Activated CD4-positive, alpha-beta T cell treated with anti-CD3 and anti-CD28 coated beads for 36 hours (primary cell): ENCODE measurements at regions not wholly inside any gene's neighbourhood (a gene's known extent, or its start where the extent isn't known, plus 50 kb on each side); places are given as distances from the start of the nearest gene placed in this dataset.
A peak's percentile ranks its signal among the peaks of the same experiment; 100 is the strongest.

ENCODE experiments used
- ATAC-seq: fragments of 200-7000 bp; cut with Tn5 transposase; one replicate; pipeline ENCODE4 v1.10.0; 2021; ENCODE audit warnings: mild to moderate bottlenecking, moderate library complexity
- CTCF ChIA-PET: fragments of 350-600 bp; sonication (Branson Sonifier 250); formaldehyde crosslinking; loops from one replicate; lab custom pipeline; 2021; ENCODE audit warnings: antibody characterized with exemption; lab: Charles Lee
- POLR2A ChIA-PET: fragments of 350-600 bp; sonication (Branson Sonifier 250); formaldehyde crosslinking; loops from one replicate; lab custom pipeline; 2021; ENCODE audit warnings: antibody characterized with exemption, inconsistent platforms; lab: Charles Lee
- DNase-seq: peaks from one replicate; pipeline ENCODE4 v3.0.0-alpha.2; 2020
- H3K27ac Mint-ChIP-seq: one replicate; pipeline ENCODE4 v1.8.0; 2021; ENCODE audit warnings: mixed read lengths
- H3K27me3 Mint-ChIP-seq: one replicate; pipeline ENCODE4 v1.8.0; 2021; ENCODE audit warnings: mixed read lengths
- H3K36me3 Mint-ChIP-seq: one replicate; pipeline ENCODE4 v1.8.0; 2021; ENCODE audit warnings: low read depth, mixed read lengths
- H3K4me1 Mint-ChIP-seq: one replicate; pipeline ENCODE4 v1.8.0; 2021; ENCODE audit warnings: mixed read lengths
- H3K4me3 Mint-ChIP-seq: one replicate; pipeline ENCODE4 v1.8.0; 2021; ENCODE audit warnings: mild to moderate bottlenecking, moderate library complexity, mixed read lengths
- H3K9me3 Mint-ChIP-seq: one replicate; pipeline ENCODE4 v1.8.0; 2021; ENCODE audit warnings: low read depth, mixed read lengths
- intact Hi-C, 2 experiments: fragments of 100-400 bp; cut with DNase I in 1 of 2; cut with micrococcal nuclease in 1 of 2; formaldehyde crosslinking; loops; one replicate each; pipeline versions ENCODE4 v1.14.2 to v1.15.1; 2022 to 2024; cut with DNase I, micrococcal nuclease

DNA sequence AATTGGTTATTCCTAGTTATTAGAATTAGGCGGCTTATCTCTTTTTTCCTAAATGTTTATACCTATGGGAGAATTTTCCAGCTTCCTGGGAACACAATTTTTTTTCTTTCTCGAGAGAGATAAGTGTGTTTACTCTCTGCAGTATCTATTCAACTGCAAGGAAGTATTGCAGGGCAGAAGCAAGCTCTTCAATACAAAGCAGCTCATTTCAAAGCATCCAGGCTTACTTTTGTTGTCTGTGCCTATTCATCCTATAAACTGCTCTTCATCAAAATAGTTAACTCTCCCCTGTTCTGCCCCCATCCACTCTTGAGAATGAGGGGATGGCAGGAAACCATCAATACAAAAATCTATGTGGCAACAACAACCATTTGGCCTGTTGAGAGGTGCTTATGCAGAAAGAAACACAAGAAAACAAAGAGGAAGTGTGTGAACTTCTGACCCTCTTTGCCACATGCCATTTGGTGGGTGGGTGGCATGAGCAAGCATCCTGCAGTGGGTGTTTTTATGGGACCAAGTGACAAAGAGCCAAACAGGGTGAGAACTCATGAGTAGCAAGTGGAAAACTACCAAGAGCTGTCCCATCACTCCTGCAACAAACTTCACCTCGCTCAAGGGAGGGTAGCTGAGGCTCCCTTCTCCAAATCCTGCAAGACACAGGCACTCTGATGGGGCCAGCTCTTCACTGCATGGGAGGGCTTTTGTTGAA is 50.6 kb upstream of the MRPS6 start:
- Mint-ChIP-seq H3K36me3 (no peaks in the 10 kb centered on the region), H3K4me3 (no peak overlapping the region), H3K4me1 (peaks cover 11% of the 10 kb centered on the region), H3K9me3 (no peaks in the 10 kb centered on the region), H3K27ac (no peak overlapping the region), H3K27me3 (no peaks in the 10 kb centered on the region)
- POLR2A ChIA-PET, result interaction anchor here (0.6 to 1.4 kb wide), 2 partner anchors 75 to 1557 kb away, joined by 3 to 15 read pairs; no protein-coding TSS in a partner anchor
- intact Hi-C loops, result loop anchor here (1.0 to 5.0 kb wide), 3 partner anchors 45 to 75 kb away; no protein-coding TSS in a partner anchor
- peak; percentile 76 for DNase-seq
- CTCF ChIA-PET, result interaction anchor here (0.6 to 2.1 kb wide), 4 partner anchors 14 to 99 kb away, joined by 3 to 5 read pairs (median 3); no protein-coding TSS in a partner anchor
- peak; percentile 83 for ATAC-seq

DNA sequence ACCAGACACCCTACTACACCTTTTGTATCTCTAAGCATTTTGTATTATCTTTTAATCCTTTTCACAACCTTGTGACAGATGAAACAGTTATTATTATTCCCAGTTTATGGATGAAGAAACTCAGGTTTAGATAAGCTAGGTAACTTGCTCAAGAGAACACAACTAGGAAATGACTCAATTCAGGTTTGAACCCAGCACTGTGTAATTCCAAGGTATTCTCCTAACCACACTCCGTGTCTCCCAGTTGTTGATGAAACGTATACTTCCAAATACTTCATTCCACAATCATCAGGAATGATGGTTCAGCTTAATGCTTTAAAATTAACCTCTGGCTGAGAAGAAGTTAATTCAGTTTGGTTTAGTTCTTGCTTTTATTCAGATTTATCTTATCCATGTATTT is 51.7 kb upstream of the MRPS6 start:
- ChIA-PET POLR2A (no interaction called here), CTCF (interaction anchor here (0.8 to 2.1 kb wide), 3 partner anchors 9 to 98 kb away, joined by 4 to 6 read pairs (median 5); no protein-coding TSS in a partner anchor)
- Mint-ChIP-seq H3K9me3 (no peaks in the 10 kb centered on the region), H3K4me3 (no peak overlapping the region), H3K36me3 (no peaks in the 10 kb centered on the region), H3K27ac (no peak overlapping the region), H3K27me3 (no peaks in the 10 kb centered on the region), H3K4me1 (peaks cover 11% of the 10 kb centered on the region)
- ATAC-seq, result no peak
- intact Hi-C loops, result loop anchor here (5.0 kb wide), 2 partner anchors 44 to 74 kb away; no protein-coding TSS in a partner anchor
- DNase-seq, result no peak

DNA sequence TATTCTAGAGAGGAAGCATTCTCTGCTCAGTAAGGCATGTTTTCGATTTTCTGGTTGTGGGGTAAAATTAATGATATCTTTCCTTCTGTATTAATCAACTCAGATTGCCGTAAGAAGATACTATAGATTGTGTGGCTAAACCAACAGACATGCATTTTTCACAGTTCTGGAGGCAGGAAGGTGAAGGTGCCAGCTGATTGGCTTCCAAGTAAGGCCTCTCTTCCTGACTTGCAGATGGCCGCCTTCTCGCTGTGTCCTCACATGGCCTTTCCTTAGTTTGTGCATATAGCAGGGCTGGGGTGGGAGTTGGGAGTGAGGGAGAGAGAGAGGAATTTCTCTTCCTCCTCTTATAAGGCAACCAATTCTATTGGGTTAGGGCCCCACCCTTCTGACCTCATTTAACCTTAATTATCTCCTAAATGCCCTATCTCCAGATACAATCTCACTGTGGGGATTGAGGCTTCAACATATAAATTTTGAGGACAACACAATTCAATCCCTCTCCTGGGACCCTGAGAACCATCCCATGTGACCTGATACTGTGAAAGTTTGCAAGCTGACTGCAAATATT is 52.3 kb upstream of the MRPS6 start:
- Mint-ChIP-seq H3K4me1 (peaks cover 11% of the 10 kb centered on the region), H3K27ac (no peak overlapping the region), H3K9me3 (no peaks in the 10 kb centered on the region), H3K4me3 (no peak overlapping the region), H3K27me3 (no peaks in the 10 kb centered on the region), H3K36me3 (no peaks in the 10 kb centered on the region)
- DNase-seq, result no peak
- ChIA-PET CTCF (interaction anchor here (1.7 to 2.1 kb wide), 2 partner anchors 8 to 97 kb away, joined by 4 to 5 read pairs; no protein-coding TSS in a partner anchor), POLR2A (no interaction called here)
- ATAC-seq, result no peak
- intact Hi-C loops, result loop anchor here (5.0 kb wide), 2 partner anchors 44 to 74 kb away; no protein-coding TSS in a partner anchor

DNA sequence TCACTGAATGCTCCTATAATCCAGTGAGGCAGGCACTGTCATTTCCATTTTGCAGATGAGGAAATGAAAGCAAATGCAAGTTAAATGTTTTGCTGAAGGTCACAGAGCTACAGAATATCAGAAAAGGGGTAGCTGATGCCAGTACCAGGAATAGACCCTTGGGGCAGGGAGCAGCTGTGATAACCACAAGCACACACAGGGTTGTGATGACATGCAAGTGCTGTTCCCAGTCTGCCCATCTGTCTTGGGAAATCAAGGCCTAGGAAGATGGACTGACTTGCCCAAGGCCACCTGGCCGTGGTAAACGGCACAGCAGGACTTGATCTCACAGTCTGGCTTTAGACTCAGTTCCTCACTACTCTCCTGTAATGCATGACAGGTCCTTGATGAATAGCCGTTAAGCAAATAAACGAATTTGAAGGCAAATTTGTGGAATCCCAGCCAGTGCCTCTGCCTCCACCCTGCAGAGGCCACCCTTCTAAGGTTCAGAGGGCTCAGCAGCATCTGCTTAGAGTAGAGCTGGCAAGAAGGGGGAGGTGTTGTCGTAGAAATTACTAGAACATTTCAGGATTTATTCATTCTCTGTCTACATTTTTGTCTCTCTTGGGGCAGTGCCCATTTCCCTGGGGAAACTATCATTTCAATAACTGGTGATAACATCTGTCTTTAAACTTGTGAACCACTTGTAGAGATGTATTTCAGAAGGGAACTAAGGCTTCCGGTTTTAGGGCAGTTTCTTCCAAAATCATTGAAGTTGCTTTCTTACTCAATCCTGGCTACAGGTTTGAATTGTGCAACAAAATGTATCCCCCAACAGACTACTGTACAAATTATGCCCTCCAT is 53.2 kb upstream of the MRPS6 start:
- peak; percentile 30 for ATAC-seq
- Mint-ChIP-seq H3K27me3 (no peaks in the 10 kb centered on the region), H3K4me1 (peaks cover 11% of the 10 kb centered on the region), H3K9me3 (no peaks in the 10 kb centered on the region), H3K4me3 (no peak overlapping the region), H3K36me3 (no peaks in the 10 kb centered on the region), H3K27ac (no peak overlapping the region)
- CTCF ChIA-PET, result interaction anchor here (1.7 kb wide), 1 partner anchor 7 kb away, joined by 4 read pairs; no protein-coding TSS in a partner anchor
- DNase-seq, result no peak
- intact Hi-C loops, result loop anchor here (5.0 kb wide), 2 partner anchors 43 to 73 kb away; no protein-coding TSS in a partner anchor
- POLR2A ChIA-PET, result interaction anchor here (0.6 kb wide), 1 partner anchor 102 kb away, joined by 5 read pairs; no protein-coding TSS in a partner anchor

DNA sequence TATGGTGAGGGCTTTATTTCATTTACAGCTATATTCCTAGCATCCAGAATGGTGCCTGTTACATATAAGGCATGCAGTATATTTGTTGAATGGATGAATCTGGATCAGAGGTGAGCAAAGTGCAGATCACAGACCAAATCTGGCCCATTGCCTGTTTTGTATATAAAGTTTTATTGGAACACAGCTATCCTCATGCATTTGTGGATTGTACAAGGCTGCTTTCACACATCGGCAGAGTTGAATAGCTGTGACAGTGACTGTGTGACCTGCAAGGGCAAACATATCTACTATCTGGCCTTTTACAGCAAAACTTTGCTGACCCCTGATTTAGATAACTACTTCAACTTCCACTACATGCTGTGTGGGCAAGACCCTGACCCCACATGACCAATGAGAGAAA is 54.0 kb upstream of the MRPS6 start:
- peaks cover 5% of the 10 kb centered on the region for H3K9me3 Mint-ChIP-seq
- H3K36me3 Mint-ChIP-seq, result no peaks in the 10 kb centered on the region
- ChIA-PET POLR2A (no interaction called here), CTCF (no interaction called here)
- ATAC-seq, result no peak
- H3K4me1 Mint-ChIP-seq, result peaks cover 11% of the 10 kb centered on the region
- no peak overlapping the region for H3K27ac Mint-ChIP-seq
- no peak overlapping the region for H3K4me3 Mint-ChIP-seq
- no peaks in the 10 kb centered on the region for H3K27me3 Mint-ChIP-seq
- no peak for DNase-seq
- intact Hi-C loops, result no loop called here

DNA sequence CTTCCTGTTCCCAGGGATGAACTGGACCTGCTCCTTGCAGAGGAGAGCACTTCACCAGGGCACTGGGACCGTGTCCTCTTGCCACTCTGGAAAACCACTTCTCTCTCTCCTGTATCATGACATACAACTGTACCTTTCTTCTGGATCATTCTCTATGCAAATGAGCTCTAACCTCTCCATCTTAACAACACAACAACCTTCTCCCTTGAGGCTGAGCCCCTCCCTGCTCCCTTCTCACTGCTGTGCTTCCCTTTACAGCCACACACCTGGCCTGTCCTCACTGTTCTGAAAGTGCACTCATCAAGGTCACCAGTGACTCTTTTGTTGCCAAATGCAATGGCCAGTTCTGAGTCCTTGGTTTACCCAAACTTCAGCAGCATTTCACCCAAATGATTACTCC is 54.5 kb upstream of the MRPS6 start:
- no peak for DNase-seq
- intact Hi-C loops, result no loop called here
- H3K36me3 Mint-ChIP-seq, result no peaks in the 10 kb centered on the region
- ChIA-PET POLR2A (interaction anchor here (0.5 kb wide), 1 partner anchor 915 kb away, joined by 4 read pairs; no protein-coding TSS in a partner anchor), CTCF (no interaction called here)
- ATAC-seq, result no peak
- H3K9me3 Mint-ChIP-seq, result peaks cover 6% of the 10 kb centered on the region
- H3K27ac Mint-ChIP-seq, result no peak overlapping the region
- H3K4me1 Mint-ChIP-seq, result peaks cover 11% of the 10 kb centered on the region
- no peaks in the 10 kb centered on the region for H3K27me3 Mint-ChIP-seq
- no peak overlapping the region for H3K4me3 Mint-ChIP-seq

DNA sequence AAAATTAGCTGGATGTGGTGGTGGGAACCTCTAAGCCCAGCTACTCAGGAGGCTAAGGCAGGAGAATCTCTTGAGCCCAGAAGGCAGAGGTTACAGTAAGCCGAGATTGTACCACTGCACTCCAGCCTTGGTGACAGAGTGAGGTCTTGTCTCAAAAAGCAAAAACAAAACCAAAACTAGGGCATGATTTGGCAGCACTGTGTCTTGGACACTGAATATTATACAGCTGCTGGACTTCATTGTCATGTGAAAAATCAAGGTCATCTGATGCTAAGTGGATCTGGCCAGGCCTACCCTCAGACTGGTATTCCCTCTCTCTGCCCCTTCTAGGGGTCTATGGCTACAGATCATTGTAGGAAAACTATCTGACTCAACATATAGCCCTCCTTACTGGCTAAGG is 55.2 kb upstream of the MRPS6 start:
- peaks cover 11% of the 10 kb centered on the region for H3K9me3 Mint-ChIP-seq
- no peaks in the 10 kb centered on the region for H3K27me3 Mint-ChIP-seq
- ChIA-PET CTCF (interaction anchor here (1.1 kb wide), 1 partner anchor 94 kb away, joined by 13 read pairs; no protein-coding TSS in a partner anchor), POLR2A (interaction anchor here (0.5 to 1.2 kb wide), 2 partner anchors 68 to 916 kb away, joined by 4 read pairs; no protein-coding TSS in a partner anchor)
- DNase-seq (no peak), ATAC-seq (no peak)
- H3K4me1 Mint-ChIP-seq, result peaks cover 11% of the 10 kb centered on the region
- H3K27ac Mint-ChIP-seq, result no peak overlapping the region
- H3K4me3 Mint-ChIP-seq, result no peak overlapping the region
- intact Hi-C loops, result no loop called here
- no peaks in the 10 kb centered on the region for H3K36me3 Mint-ChIP-seq

DNA sequence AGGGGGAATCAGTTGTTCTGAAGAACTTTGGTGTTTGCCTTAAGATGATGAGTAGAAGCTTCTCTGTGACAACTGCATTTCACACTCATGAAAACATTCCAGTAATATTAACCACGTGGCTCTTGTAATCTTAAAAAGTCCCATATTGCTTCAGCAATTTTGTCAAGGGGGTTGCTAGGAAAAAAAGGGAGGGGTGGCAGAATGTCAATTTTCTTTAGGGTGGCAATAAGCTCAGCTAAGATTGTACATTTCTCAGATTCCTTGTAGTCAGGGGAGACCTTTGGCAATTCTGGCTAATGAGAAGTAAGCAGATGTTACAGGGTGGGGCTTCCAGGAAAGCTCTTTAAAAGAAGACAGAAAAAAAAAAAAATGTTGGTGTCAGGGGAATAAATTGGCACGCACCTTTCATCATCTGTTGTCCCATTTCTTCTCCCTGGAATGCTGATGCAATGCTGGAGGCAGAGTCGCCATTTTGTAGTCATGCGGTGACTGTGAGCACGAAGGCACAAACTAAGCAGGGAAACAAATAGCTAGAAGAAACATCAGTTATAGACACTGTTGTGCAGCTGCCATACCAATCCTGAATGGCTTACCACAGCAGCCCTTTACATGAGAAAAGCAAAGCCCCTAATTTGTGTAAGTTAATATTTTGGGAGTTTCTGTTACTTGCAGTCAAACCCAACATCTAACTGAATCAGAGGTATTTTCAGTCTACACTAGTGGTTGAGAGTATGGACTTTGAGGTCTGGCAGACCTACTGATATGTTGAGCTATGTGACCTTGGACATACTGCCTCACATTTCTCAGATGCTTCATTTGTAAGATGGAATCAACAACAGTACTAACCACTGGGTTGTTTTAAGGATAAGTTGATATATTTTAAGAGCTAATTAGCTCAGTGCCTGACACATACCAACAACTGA is 56.1 kb upstream of the MRPS6 start:
- H3K27ac Mint-ChIP-seq, result no peak overlapping the region
- no peak for ATAC-seq
- POLR2A ChIA-PET, result interaction anchor here (0.6 to 1.2 kb wide), 2 partner anchors 67 to 93 kb away, joined by 4 to 6 read pairs; no protein-coding TSS in a partner anchor

DNA sequence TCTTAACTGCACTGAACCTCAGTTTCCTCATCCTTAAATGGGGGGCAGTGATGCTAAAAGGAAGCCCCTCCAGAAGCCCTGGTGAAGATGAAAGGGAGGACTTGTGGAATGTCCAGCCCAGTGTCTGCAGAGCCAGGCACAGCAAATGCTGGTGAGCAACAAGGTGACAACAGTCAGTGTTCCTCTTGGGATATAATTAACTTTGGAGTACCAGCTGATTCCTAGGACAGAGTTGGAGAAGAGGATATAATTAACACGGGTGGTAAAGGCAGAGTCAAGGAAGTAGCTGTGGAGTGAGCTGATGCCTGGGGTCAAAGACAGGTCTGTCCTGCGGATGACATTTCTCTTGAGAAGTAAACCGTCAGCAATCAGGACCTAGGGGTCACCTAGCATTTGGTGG is 60.7 kb upstream of the MRPS6 start:
- ChIA-PET CTCF (interaction anchor here (0.6 to 1.4 kb wide), 3 partner anchors 9 to 90 kb away, joined by 3 to 4 read pairs (median 3); no protein-coding TSS in a partner anchor), POLR2A (no interaction called here)
- Mint-ChIP-seq H3K36me3 (peaks cover 6% of the 10 kb centered on the region), H3K27ac (no peak overlapping the region), H3K4me3 (no peak overlapping the region), H3K9me3 (peaks cover 29% of the 10 kb centered on the region), H3K27me3 (no peaks in the 10 kb centered on the region), H3K4me1 (peaks cover 17% of the 10 kb centered on the region)
- no peak for DNase-seq
- intact Hi-C loops, result no loop called here
- ATAC-seq, result no peak

More for the DNA sequence above, 56.1 kb upstream of the MRPS6 start:
- no peak for DNase-seq
- Mint-ChIP-seq H3K9me3 (peaks cover 16% of the 10 kb centered on the region), H3K4me3 (no peak overlapping the region), H3K36me3 (no peaks in the 10 kb centered on the region), H3K27me3 (no peaks in the 10 kb centered on the region), H3K4me1 (peaks cover 11% of the 10 kb centered on the region)
- CTCF ChIA-PET, result interaction anchor here (0.6 to 1.2 kb wide), 6 partner anchors 13 to 588 kb away, joined by 3 to 13 read pairs (median 3); no protein-coding TSS in a partner anchor
- intact Hi-C loops, result no loop called here

DNA sequence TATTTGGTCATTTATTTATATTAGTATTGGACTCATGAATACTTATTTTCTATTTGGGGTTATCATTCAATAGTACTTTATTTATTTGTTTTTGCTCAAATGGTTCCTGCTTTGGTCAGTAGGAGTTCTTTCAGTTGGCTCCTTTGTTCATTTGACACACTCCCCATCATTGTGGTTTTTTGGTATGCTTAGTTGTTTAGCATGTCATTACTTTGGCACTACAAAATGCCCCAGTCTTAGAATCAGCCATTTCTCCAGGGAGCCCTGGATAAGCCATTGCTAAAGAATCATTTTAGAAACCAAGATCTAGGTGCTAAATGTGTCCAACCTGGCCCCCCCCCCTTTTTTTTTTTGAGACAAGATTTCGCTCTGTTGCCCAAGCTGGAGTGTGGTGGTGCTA is 61.7 kb upstream of the MRPS6 start:
- no peaks in the 10 kb centered on the region for H3K27me3 Mint-ChIP-seq
- ChIA-PET POLR2A (interaction anchor here (0.6 kb wide), 1 partner anchor 762 kb away, joined by 3 read pairs; no protein-coding TSS in a partner anchor), CTCF (no interaction called here)
- peaks cover 32% of the 10 kb centered on the region for H3K9me3 Mint-ChIP-seq
- H3K36me3 Mint-ChIP-seq, result peaks cover 6% of the 10 kb centered on the region
- ATAC-seq (no peak), DNase-seq (no peak)
- H3K4me3 Mint-ChIP-seq, result no peak overlapping the region
- peaks cover 21% of the 10 kb centered on the region for H3K4me1 Mint-ChIP-seq
- no peak overlapping the region for H3K27ac Mint-ChIP-seq
- intact Hi-C loops, result no loop called here
